ENCODE measurements at regions not wholly inside any gene's neighbourhood (a gene's known extent, or its start where the extent isn't known, plus 50 kb on each side); places are given as distances from the start of the nearest gene placed in this dataset.

DNA sequence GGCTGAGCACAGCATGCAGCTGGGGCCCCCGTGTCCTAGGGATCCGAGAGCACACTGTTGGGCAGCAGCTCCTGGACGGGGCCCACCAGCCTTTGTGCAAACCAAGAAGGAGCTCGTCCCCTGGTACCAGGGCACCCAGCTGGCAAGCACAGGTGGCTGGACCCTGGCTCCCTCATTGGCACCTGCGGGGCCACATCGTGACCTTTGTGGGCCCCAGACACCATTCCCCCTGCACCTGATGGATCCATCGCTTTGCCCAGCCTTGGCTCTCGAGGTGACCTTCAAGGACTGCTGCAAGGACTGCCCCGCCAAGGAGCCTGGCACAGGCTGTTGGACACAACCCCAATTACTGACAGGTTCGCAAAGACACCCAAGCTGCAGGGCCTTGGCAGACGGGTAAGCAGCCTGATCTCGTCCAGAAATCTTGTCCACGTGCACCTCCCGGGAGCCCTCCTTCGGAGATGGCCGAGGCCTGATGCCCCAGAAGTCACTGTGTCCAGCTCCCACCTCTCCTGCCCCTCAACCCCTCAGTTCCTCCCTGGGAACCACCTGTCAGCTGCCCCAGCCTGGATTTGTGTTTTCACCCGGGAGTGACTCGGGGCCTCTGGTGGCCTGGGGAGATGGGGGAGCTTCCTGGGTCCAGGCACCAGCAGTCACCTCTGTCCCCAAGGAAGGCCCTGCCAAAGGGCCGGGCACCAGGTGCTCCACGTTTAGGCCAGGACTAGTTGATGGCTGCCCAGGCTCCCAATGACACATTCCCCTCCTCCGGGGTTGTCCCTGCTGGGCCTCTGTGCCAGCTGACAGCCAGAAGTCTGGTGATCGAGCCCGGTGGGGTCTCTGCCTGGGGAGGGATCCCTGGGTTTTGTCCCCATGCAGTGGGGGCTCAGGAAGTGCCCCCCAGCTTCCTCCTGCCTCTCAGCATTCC is 137.1 kb upstream of the PPP1R26 start:
- no peak for DNase-seq (ENCODE audit: low spot score in 2 of 2)
- 79 to 83% methylated on average over 19 of the region's 23 CpGs for WGBS, 2 donors
- Histone ChIP-seq H3K27ac (no peak overlapping the region), H3K27me3 (peaks cover 0 to 20% of the 10 kb centered on the region in 2 donors), H3K4me1 (peaks cover 0 to 35% (median 0%) of the 10 kb centered on the region in 4 donors), H3K36me3 (no peaks in the 10 kb centered on the region), H3K9me3 (no peaks in the 10 kb centered on the region), H3K4me3 (no peak overlapping the region)
- TF ChIP-seq POLR2A (IDR thresholded peaks at IDR 0.05), result no peak
- TF ChIP-seq, protein P1, sequence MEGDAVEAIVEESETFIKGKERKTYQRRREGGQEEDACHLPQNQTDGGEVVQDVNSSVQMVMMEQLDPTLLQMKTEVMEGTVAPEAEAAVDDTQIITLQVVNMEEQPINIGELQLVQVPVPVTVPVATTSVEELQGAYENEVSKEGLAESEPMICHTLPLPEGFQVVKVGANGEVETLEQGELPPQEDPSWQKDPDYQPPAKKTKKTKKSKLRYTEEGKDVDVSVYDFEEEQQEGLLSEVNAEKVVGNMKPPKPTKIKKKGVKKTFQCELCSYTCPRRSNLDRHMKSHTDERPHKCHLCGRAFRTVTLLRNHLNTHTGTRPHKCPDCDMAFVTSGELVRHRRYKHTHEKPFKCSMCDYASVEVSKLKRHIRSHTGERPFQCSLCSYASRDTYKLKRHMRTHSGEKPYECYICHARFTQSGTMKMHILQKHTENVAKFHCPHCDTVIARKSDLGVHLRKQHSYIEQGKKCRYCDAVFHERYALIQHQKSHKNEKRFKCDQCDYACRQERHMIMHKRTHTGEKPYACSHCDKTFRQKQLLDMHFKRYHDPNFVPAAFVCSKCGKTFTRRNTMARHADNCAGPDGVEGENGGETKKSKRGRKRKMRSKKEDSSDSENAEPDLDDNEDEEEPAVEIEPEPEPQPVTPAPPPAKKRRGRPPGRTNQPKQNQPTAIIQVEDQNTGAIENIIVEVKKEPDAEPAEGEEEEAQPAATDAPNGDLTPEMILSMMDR (IDR thresholded peaks at IDR 0.05), result no peak

DNA sequence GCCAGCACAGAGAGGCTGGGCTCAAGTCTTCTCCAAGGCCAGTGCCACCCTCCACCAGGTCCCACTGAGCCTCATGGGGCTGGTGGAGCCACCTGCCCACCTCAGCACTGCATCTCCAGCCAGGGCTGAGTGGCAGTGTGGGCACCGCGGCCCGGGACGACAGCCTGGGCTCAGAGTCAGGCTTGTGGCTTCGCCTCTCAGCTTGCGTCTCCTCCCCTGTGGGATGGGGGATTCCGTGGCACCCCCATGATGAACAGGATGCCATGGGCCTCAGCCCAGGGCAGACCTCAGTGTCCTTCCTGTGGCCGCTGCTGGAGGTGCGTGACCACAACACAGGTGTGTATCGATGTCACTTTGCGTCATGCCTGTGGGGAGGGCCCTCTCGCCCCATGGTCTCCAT is 136.4 kb upstream of the PPP1R26 start:
- H3K4me1 ChIP-seq, result peaks cover 0 to 35% (median 0%) of the 10 kb centered on the region in 4 donors
- H3K27me3 ChIP-seq, result peaks cover 0 to 24% of the 10 kb centered on the region in 2 donors
- TF ChIP-seq POLR2A (IDR thresholded peaks at IDR 0.05) (no peak), EP300 (IDR thresholded peaks at IDR 0.05) (no peak)
- TF ChIP-seq, protein P1 (IDR thresholded peaks at IDR 0.05), result no peak
- no peak overlapping the region for H3K27ac ChIP-seq
- 77 to 88% methylated on average over 5 to 12 of the region's 12 CpGs for WGBS, 2 donors
- no peak overlapping the region for H3K4me3 ChIP-seq
- no peaks in the 10 kb centered on the region for H3K36me3 ChIP-seq
- DNase-seq (ENCODE audit: low spot score in 2 of 2), result no peak
- H3K9me3 ChIP-seq, result no peaks in the 10 kb centered on the region

DNA sequence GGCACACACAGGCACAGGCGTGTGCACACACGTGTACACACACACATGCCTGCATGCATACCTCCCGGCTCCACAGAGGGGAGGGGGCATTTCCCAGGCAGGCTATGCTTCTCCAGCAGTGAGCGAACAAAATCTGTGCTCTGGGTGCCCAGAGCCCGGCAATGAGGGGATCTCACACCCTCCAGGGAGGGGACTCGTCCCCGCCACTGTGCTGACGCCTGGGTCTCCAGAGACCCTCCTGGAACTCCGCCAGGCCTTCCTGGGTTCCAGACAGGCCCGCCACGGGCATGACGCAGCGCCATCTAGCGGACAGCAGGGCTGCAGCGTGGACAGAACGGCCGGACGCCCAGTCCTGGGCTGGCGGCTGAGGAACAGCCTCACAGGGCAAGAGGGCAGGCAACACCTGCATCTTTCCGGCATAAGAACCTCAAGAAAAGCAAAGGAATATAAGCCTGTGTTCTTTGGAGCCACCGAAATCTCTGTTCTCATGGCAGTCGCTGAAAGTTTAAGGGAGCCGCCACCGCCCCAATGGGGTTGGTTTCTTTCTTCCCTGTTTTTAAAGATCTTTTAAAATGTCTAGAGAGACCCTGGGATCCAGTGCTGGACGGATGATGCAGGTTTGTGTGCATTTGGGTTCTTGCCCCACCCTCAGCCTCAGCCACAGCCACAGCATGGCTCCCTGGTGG is 135.6 kb upstream of the PPP1R26 start:
- Histone ChIP-seq H3K9me3 (no peaks in the 10 kb centered on the region), H3K4me3 (no peak overlapping the region), H3K27ac (no peak overlapping the region), H3K4me1 (peaks cover 0 to 35% (median 0%) of the 10 kb centered on the region in 4 donors), H3K27me3 (peaks cover 0 to 32% of the 10 kb centered on the region in 2 donors), H3K36me3 (no peaks in the 10 kb centered on the region)
- TF ChIP-seq POLR2A (IDR thresholded peaks at IDR 0.05), result no peak
- TF ChIP-seq, protein P1 (IDR thresholded peaks at IDR 0.05), result peak; percentile 78 to 90 (median 83)
- TF ChIP-seq EP300 (IDR thresholded peaks at IDR 0.05), result no peak
- DNase-seq (ENCODE audit: low spot score in 2 of 2), result peak; percentile 16 to 29
- WGBS, 2 donors, result 15% methylated on average over 17 to 23 of the region's 25 CpGs

DNA sequence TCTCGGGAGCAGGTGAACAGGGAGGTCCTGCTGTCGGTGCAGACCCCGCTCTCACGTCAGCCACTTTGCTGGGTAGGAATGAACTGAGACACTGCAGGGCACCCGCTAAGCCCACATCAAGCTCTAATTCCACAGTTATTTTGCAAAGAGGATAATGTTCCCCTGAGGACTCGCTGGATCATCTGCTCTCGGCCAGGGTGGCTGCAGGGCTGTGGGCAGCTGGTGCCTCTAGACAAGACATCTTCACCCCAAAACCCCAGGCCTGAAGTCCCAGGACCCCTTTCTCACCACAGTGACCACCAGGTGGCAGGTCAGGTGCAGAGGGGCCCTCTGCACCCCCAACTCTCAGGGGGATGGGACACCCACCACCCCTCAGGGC is 135.1 kb upstream of the PPP1R26 start:
- no peaks in the 10 kb centered on the region for H3K36me3 ChIP-seq
- H3K27ac ChIP-seq, result no peak overlapping the region
- TF ChIP-seq POLR2A (IDR thresholded peaks at IDR 0.05) (no peak), EP300 (IDR thresholded peaks at IDR 0.05) (no peak)
- TF ChIP-seq, protein P1 (IDR thresholded peaks at IDR 0.05), result no peak
- DNase-seq (ENCODE audit: low spot score in 2 of 2), result no peak
- H3K4me3 ChIP-seq, result no peak overlapping the region
- 76 to 88% methylated on average over 4 to 7 of the region's 7 CpGs for WGBS, 2 donors
- H3K9me3 ChIP-seq, result no peaks in the 10 kb centered on the region
- peaks cover 0 to 34% (median 0%) of the 10 kb centered on the region in 4 donors for H3K4me1 ChIP-seq
- H3K27me3 ChIP-seq, result peaks cover 0 to 37% of the 10 kb centered on the region in 2 donors
